GM21390 (cell line): ENCODE measurements at regions not wholly inside any gene's neighbourhood (a gene's known extent, or its start where the extent isn't known, plus 50 kb on each side); places are given as distances from the start of the nearest gene placed in this dataset.

ENCODE experiments used
- ATAC-seq: cut with Tn5 transposase; IDR thresholded peaks from one replicate; pipeline ENCODE4 v1.9.1; 2021; ENCODE audit not compliant: unreplicated experiment

DNA sequence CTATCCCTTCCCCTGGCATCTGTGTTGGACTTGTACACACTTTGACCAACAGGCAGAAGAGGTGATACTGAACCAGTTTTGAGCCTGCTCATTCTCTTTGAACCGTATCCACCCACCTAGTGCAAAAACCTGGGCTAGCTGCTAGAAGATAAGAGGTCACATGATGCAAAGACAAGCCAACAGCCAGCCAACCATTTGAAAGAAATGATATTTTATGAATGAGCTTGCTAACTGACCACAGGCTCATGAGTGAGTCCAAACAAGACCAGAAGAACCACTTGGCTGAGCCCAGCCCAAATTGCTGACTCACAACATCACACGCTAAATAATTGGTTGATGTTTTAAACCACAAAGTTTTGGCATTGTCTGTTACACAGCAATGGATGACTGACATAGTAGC, 74.0 kb upstream of the CTNNB1 start:
- no peak for ATAC-seq

DNA sequence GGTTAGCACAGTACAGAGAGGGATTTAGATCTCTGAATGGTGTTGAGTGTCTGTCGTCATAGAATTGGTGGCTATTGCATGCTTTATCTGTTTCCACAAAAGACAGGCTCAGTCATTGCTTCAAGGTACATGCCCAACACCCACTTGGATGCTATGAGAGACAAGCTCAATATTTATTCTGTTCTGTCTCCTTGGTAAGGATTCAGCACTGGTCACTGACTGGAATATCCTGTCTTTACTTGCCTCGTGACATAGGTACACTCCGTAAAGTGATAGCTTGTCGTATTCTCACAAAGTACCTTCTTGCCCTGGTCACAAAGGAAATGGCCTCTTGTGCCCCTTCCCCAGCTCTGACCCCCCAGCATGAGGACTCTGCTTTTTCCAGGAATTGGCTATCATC, 72.8 kb upstream of the CTNNB1 start:
- no peak for ATAC-seq

DNA sequence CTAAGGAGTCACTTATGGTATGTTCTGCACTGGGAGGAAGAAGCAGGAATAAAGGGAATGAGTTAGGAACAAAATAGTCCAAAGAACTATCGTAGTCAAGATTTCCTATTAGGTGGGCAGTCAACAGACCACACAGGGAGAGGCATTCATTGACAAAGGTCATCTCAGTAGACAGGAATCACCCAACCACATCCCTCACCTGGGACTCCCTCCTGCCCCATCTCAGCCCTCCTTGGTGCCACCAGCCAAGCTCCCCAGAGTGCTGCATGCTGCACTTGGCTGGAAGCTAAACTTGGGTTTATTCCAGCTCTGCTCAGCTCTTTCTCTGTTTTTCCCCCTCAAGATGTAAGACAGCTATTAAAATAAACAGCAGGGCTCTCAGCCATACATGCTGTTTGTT, 72.3 kb upstream of the CTNNB1 start:
- ATAC-seq: no peak

DNA sequence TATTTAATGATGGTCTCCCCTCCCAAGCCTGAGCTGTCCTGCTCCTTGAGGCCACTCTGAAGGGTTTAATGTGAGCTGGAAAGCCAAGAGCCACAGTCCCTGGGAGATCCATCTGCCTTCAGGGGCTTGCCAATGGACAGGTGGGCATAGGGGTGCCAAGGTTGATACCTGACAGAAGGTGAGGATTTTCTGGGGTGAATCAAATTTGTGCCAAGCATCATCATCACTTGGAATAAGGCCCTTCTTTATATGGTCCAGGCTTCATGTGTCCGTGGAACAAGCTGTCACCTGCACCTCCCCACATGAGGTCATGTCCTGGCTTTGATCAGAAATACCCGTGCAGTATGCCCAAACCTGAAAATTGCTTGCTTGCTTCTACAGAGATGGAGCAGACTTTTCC, 71.9 kb upstream of the CTNNB1 start:
- ATAC-seq: no peak

DNA sequence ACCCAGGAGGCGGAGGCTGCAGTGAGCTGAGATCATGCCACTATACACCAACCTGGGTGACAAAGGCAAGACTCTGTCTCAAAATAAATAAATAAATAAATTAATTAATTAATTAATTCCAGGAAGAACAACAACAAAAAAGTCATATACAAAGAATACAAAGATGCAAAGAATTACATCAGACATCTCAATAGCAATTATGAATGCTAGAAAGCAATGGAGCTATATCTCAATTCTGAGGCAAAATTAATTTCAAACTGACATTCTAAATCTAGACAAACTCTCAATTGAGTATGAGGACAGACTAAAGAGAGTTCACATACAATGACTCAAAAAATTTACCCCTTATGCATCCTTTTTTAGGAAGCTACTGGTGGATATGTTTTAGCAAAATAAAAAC, 69.6 kb upstream of the CTNNB1 start:
- ATAC-seq: no peak

DNA sequence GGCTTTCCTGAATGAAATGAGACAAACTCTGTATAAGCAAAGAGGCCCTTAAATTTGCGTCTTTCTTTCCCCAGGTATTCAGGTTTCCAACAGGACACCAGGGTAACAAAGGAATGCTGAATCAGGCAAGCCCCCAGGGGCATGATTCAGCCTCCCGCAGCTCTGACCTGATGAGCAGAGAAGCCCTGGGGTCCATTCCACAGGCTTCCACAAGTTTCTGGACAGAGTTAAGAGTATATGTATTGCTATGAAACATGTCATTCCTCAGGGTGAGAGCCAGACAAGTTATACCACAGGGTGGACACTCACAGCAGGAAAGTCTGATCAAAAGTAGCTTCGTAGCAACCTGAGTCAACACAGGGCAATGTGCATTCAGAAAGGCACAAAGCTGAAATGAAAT, 68.1 kb upstream of the CTNNB1 start:
- ATAC-seq: no peak

DNA sequence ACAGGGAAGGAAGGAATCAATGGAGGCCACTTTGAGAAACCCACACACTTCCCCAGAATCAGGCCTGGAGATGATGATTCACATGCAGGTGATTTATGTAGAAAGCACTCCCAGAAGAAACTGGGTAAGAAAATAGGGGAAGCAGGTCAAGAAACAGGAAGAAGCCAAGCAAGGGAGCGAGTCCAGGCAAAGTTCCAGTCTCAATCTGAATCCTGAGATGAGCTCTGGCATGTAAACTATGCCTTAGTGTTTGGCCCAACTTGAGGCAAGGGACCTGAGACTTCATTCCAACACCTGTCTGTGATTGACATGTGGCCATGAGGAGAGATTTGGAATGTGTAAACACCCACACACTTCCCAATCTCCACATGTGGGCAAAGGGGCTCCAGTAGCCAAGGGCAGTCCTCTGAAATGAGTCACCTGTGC, 61.6 kb upstream of the CTNNB1 start:
- ATAC-seq: no peak

DNA sequence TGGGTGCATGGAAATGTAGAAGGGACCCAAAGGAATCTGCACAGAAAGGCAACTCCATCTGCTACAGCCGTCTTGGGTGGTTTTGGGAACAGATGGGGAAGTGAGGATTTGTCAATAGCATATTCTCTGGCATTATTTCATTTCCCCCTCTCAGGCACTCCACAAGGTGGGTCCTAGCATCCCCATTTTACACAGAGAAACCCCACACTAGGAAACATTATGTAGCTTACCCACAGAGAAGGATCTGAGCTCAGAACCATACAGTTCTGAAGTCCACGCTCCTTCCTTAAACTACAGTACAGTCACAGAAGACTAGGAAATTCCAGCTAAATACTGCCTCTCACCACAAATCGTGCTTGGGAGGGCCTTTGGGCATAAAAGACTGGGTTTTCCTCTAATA, 61.2 kb upstream of the CTNNB1 start:
- ATAC-seq: no peak

DNA sequence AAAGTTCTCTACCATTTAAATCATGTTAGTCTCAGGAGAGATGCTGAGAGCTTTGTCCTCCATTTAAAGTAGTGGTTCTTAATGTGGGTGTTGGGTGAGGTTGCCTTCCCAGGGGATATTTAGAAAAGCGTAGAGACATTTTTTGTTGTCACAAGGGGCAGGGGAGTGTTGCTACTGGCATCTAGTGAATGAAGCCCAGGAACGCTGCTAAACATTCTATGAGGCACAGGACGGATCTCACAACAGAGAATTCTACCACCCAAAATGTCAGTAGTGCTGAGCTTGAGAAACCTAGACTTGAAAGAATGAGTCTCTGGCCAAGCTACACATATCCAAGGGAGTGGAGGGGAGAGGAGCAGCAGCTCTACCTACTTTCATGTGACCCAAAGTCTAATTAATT, 60.7 kb upstream of the CTNNB1 start:
- ATAC-seq: no peak

DNA sequence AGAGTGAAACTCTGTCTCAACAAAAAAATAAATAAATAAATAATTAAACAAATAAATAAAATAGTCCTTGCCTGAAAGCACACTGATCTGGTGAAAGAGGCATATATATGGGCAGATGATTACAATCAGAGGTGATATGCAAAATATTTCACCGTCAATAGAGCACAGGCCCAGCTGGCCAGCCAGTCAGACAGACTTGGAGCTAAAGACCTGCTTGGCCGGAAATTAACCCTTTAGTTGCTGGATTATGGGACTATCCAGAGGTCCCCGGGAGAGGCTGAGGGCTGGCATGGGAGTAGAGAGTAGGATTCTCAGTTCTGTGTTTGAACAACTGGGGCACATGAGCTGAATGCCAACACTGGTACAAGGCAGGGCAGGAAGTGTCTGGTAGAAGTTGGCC, 59.1 kb upstream of the CTNNB1 start:
- ATAC-seq: no peak

DNA sequence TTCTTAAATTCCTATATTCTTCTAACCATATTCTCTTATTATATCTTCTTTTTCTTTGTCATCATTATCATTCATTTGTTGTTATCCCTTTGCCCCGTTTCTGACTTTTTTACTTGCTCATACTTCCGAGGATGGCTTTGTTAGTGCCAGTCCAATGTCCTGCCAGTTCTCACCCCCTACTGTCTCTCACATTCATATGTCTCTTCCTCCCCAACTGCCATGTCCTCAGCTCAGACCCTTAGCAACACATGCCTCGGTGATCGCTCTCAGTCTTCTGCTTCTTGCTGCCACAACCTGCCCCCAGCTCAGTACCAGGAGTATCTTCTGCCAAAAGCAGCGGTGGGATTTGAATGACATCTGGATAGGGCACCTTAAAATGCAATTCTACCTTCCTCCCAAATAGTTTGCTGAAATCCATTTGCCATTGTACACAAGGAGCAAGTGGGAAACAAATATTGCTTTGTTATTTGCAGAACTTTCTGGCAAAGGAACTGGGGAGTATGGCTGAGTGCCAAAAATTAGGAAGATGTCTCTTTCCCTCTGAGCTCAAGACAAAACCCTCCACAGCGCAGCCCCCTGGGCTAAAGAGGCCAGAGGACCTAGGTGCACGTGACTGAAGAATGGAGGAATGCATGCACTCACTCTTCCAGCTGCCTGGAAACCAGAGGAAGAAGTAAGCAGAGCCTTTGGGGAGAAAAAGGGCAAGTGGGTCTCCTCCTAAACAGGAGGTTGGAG, 57.7 kb upstream of the CTNNB1 start:
- no peak for ATAC-seq

DNA sequence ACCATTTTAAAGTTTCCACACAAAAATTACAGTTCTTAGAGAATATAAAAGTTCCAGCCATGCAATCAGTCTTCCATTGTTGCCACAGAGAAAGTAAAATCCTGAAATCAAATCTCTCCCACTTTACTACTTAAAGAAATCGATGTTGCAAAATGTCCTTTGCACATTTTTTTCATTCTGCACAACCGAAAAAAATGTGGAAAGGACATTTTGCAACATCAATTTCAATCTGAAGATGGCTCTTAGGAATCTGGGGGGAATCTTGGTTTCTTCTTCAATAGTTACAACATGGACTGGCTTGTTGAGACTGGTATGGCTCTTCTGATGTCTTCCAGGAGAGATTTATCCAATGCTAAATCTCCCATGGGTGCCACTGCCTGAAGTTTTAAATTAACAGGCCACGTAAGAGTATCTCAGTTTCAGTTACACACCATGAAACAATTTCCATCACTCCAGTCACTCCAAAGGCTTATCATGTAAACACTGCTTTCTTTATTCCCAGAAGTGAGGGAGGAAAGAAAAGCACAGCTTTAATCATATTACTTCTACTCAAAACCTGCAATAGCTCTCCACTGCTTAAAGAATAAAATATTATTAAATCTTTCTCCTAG, 55.8 kb upstream of the CTNNB1 start:
- no peak for ATAC-seq

DNA sequence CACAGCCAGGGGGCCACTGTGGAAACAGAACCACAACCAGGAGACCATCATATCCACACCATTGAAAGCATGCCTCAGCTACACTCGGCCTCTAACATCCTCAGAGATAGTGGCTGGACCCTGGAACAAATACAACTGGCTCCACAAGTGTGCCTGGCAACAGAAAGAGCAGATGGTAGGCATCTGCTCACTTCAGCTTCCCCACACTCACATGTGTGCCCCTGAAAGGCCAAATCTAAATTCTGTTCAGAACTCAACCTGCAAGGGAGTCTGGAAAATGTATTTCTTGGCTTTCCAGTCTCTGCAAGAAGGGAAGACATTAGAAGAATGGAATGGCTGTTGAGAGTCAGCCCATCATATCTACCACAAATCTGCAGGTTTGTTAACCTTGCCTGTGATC, 54.7 kb upstream of the CTNNB1 start:
- ATAC-seq: no peak

DNA sequence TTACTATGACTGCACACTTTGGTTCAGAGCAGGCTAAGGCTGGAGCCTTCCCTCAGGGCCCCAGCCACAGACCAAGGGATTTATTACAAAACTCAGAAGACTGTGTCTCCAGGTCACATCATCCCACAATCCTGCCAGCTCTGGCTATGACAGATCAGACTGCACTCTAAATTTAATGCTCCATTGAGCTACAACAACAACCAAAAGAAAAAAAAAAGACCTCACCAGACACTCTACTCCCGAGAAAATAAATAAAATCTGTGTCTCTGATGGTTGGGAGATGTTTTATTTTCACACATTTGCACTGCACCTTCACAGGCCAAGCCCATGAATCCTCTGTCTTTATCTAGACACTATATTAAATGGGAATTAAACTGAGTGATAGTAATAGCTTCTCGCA, 50.8 kb upstream of the CTNNB1 start:
- no peak for ATAC-seq

DNA sequence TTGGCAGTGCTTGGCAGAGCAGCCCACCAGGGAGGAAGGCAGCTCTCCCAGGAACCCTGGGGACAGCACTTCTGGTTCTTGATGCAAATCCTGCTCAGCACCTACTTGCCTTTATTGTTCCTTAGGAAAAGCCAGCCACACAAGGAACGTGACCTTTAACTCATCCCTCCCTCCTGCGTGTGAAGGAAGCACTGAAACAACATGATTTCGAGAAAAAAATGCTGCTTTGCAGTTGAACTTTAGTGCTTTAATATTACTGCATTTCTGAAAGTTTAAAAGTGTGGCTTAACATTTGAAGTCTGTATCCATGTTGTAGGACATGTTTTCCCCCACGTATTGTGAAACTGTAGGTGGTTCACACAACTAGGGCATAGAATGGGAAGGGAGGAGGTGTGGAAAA, 50.4 kb upstream of the CTNNB1 start:
- no peak for ATAC-seq
